OCI-LY3 (cell line): ENCODE measurements at regions not wholly inside any gene's neighbourhood (a gene's known extent, or its start where the extent isn't known, plus 50 kb on each side); places are given as distances from the start of the nearest gene placed in this dataset.

Experiments
- EZH2phosphoT487 ChIP-seq: fragments of 200-600 bp; shearing (Covaris generic); IDR thresholded peaks from 2 replicates; pipeline ENCODE4 v1.6.1; 2018; ENCODE audit warnings: antibody characterized with exemption, mixed run types, low read depth
- TF ChIP-seq, protein P1 (sequence below): fragments of 200-600, 300-600 bp; sonication (generic); IDR thresholded peaks from 2 replicates; pipeline ENCODE4 v1.5.1; 2014; ENCODE audit warnings: antibody characterized with exemption, low read length, low read depth

DNA sequence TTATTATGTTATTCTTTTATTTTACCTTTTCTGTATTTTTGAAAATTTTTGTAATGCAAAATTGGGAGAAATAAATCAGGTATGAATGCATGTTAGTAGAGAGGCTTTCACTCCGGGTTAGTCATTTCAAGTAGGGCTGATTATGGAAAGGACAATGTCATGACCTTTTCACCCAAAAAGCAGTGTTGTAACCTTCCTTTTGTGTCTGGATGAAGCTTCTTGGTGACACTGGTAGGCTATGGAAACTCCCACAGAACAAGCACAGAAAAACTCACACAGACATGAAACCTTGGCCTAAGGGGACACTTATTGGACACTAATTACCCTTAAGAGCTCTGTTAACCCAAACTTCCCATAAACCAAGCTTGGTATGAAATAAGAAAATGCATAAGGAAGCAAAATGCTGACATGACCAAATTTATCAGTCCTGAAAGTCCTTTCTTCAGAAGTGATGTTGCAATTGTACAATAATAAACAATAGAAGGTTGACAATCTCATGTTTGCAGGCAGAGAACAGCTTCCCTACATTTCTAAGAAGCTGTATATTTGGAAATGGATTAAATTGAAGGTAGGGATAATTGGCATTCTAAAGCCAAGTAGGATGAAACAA is 70.0 kb upstream of the KCNJ15 start:
- TF ChIP-seq, protein P1, sequence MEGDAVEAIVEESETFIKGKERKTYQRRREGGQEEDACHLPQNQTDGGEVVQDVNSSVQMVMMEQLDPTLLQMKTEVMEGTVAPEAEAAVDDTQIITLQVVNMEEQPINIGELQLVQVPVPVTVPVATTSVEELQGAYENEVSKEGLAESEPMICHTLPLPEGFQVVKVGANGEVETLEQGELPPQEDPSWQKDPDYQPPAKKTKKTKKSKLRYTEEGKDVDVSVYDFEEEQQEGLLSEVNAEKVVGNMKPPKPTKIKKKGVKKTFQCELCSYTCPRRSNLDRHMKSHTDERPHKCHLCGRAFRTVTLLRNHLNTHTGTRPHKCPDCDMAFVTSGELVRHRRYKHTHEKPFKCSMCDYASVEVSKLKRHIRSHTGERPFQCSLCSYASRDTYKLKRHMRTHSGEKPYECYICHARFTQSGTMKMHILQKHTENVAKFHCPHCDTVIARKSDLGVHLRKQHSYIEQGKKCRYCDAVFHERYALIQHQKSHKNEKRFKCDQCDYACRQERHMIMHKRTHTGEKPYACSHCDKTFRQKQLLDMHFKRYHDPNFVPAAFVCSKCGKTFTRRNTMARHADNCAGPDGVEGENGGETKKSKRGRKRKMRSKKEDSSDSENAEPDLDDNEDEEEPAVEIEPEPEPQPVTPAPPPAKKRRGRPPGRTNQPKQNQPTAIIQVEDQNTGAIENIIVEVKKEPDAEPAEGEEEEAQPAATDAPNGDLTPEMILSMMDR, result no peak
- TF ChIP-seq EZH2phosphoT487, result no peak
